Left lung (tissue), 4 donors: ENCODE measurements at regions not wholly inside any gene's neighbourhood (a gene's known extent, or its start where the extent isn't known, plus 50 kb on each side); places are given as distances from the start of the nearest gene placed in this dataset.

Experiments used
- ATAC-seq: fragments of 200-7000 bp; cut with Tn5 transposase; one replicate; pipeline ENCODE4 v1.9.1; 2020; ENCODE audit warnings: moderate library complexity
- DNase-seq, 4 donors: peaks; one replicate each; pipeline ENCODE4 v3.0.0-alpha.2; 2013 to 2020
- H3K27ac ChIP-seq, 2 donors: fragments of 200-600 bp; sonication (generic) in 1 of 2; one replicate each; pipeline versions ENCODE4 v1.5.0 to v1.8.0; 2020 to 2021
- H3K27me3 ChIP-seq, 2 donors: fragments of 200-600 bp; sonication (generic) in 1 of 2; one replicate each; pipeline versions ENCODE4 v1.5.0 to v1.8.0; 2020 to 2021
- H3K36me3 ChIP-seq, 2 donors: fragments of 200-600 bp; sonication (generic) in 1 of 2; one replicate each; pipeline versions ENCODE4 v1.5.0 to v1.8.0; 2020 to 2021
- H3K4me1 ChIP-seq, 2 donors: fragments of 200-600 bp; one replicate each; pipeline ENCODE4 v1.8.0; 2021
- H3K4me3 ChIP-seq, 2 donors: fragments of 200-600 bp; sonication (generic) in 1 of 2; one replicate each; pipeline versions ENCODE4 v1.5.0 to v1.8.0; 2020 to 2021; ENCODE audit warnings: mild to moderate bottlenecking in 1 of 2
- H3K9me3 ChIP-seq, 2 donors: fragments of 200-600 bp; sonication (generic) in 1 of 2; one replicate each; pipeline versions ENCODE4 v1.5.0 to v1.8.0; 2020 to 2021
- intact Hi-C, 2 donors: fragments of 100-400 bp; cut with DNase I; formaldehyde crosslinking; loops; one replicate each; pipeline versions ENCODE4 v1.11.2 to v1.14.2; 2022
- TF ChIP-seq, protein P1 (sequence below), 2 donors: fragments of 200-600 bp; sonication (generic) in 1 of 2; IDR thresholded peaks; one replicate each; pipeline versions ENCODE4 v1.5.0 to v1.8.0; 2021; ENCODE audit warnings: antibody characterized with exemption in 2 of 2
- donor health status: DM: no; HTN: yes; CAD: no.
- donor health status: DM: no; HTN: no; CAD: no.

DNA sequence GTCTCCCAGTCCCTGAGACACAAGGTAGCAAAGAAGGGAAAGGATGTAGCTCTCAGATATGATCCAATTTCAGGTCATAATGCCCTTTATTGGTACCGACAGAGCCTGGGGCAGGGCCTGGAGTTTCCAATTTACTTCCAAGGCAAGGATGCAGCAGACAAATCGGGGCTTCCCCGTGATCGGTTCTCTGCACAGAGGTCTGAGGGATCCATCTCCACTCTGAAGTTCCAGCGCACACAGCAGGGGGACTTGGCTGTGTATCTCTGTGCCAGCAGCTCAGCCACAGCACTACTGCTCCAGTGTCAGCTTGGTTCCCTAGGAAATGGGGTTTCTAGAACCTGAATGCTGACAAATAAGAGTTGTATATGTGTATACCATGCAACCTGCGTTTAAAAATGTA, 74.6 kb upstream of the PRSS58 start:
- DNase-seq: no peak
- H3K27me3 ChIP-seq: peaks cover 0 to 4% of the 10 kb centered on the region in 2 donors
- ATAC-seq: no peak
- TF ChIP-seq, protein P1, sequence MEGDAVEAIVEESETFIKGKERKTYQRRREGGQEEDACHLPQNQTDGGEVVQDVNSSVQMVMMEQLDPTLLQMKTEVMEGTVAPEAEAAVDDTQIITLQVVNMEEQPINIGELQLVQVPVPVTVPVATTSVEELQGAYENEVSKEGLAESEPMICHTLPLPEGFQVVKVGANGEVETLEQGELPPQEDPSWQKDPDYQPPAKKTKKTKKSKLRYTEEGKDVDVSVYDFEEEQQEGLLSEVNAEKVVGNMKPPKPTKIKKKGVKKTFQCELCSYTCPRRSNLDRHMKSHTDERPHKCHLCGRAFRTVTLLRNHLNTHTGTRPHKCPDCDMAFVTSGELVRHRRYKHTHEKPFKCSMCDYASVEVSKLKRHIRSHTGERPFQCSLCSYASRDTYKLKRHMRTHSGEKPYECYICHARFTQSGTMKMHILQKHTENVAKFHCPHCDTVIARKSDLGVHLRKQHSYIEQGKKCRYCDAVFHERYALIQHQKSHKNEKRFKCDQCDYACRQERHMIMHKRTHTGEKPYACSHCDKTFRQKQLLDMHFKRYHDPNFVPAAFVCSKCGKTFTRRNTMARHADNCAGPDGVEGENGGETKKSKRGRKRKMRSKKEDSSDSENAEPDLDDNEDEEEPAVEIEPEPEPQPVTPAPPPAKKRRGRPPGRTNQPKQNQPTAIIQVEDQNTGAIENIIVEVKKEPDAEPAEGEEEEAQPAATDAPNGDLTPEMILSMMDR (IDR thresholded peaks at IDR 0.05): no peak
- H3K9me3 ChIP-seq: no peaks in the 10 kb centered on the region
- no peak overlapping the region for H3K27ac ChIP-seq
- intact Hi-C loops: no loop called here
- no peak overlapping the region for H3K4me3 ChIP-seq
- H3K36me3 ChIP-seq: no peaks in the 10 kb centered on the region
- no peaks in the 10 kb centered on the region for H3K4me1 ChIP-seq

- no peaks in the 10 kb centered on the region for H3K4me1 ChIP-seq
- no peak for DNase-seq
- peaks cover 0 to 4% of the 10 kb centered on the region in 2 donors for H3K27me3 ChIP-seq
- ATAC-seq: no peak
- no peak overlapping the region for H3K27ac ChIP-seq
- intact Hi-C loops: no loop called here
- H3K36me3 ChIP-seq: no peaks in the 10 kb centered on the region
- no peaks in the 10 kb centered on the region for H3K9me3 ChIP-seq
- TF ChIP-seq, protein P1 (IDR thresholded peaks at IDR 0.05): no peak
- H3K4me3 ChIP-seq: no peak overlapping the region
These were observed 74.1 kb upstream of the PRSS58 start for GRCh38 chr7:142331941-142332340.

GRCh38 chr7:142329062-142329790, 71.4 kb upstream of the PRSS58 start:
- TF ChIP-seq, protein P1 (IDR thresholded peaks at IDR 0.05): no peak
- DNase-seq: no peak
- H3K9me3 ChIP-seq: no peaks in the 10 kb centered on the region
- no peaks in the 10 kb centered on the region for H3K36me3 ChIP-seq
- no peak overlapping the region for H3K27ac ChIP-seq
- intact Hi-C loops: no loop called here
- H3K27me3 ChIP-seq: peaks cover 0 to 8% of the 10 kb centered on the region in 2 donors
- no peak for ATAC-seq
- H3K4me3 ChIP-seq: no peak overlapping the region
- no peaks in the 10 kb centered on the region for H3K4me1 ChIP-seq

- H3K9me3 ChIP-seq: no peaks in the 10 kb centered on the region
- TF ChIP-seq, protein P1 (IDR thresholded peaks at IDR 0.05): no peak
- no peak overlapping the region for H3K4me3 ChIP-seq
- H3K27me3 ChIP-seq: peaks cover 0 to 8% of the 10 kb centered on the region in 2 donors
- no peak for ATAC-seq
- H3K4me1 ChIP-seq: no peaks in the 10 kb centered on the region
- H3K36me3 ChIP-seq: no peaks in the 10 kb centered on the region
- intact Hi-C loops: no loop called here
- no peak overlapping the region for H3K27ac ChIP-seq
- DNase-seq: no peak
These were observed 70.7 kb upstream of the PRSS58 start for GRCh38 chr7:142328551-142328950.

- H3K9me3 ChIP-seq: no peaks in the 10 kb centered on the region
- H3K27ac ChIP-seq: no peak overlapping the region
- DNase-seq (no peak), ATAC-seq (no peak)
- no peaks in the 10 kb centered on the region for H3K4me1 ChIP-seq
- H3K27me3 ChIP-seq: peaks cover 0 to 8% of the 10 kb centered on the region in 2 donors
- no peaks in the 10 kb centered on the region for H3K36me3 ChIP-seq
- intact Hi-C loops: no loop called here
- H3K4me3 ChIP-seq: no peak overlapping the region
- TF ChIP-seq, protein P1 (IDR thresholded peaks at IDR 0.05): no peak
These were observed 70.0 kb upstream of the PRSS58 start for GRCh38 chr7:142327628-142328405.
